A673 (cell line): ENCODE measurements at regions not wholly inside any gene's neighbourhood (a gene's known extent, or its start where the extent isn't known, plus 50 kb on each side); places are given as distances from the start of the nearest gene placed in this dataset.

Experiments used
- BruUV-seq: library from RNA; stranded (reverse); fragments of 400-500 nt; replicated peaks from 2 replicates; lab custom pipeline; 2021; lab: Mats Ljungman, UMichigan
- CTCF ChIA-PET: fragments of 300-600 bp; sonication (Branson Sonifier 250); formaldehyde crosslinking; loops from one replicate; lab custom pipeline; 2022; ENCODE audit warnings: antibody characterized with exemption; lab: Charles Lee
- POLR2A ChIA-PET: fragments of 300-600 bp; sonication (Branson Sonifier 250); formaldehyde crosslinking; loops from one replicate; lab custom pipeline; 2022; ENCODE audit warnings: antibody characterized with exemption; ENCODE audit not compliant: low non-redundant PET; lab: Charles Lee
- DNase-seq: peaks from one replicate; pipeline ENCODE4 v3.0.0-alpha.2; 2015; ENCODE audit warnings: low spot score
- H3K27ac ChIP-seq: fragments of 200-600 bp; sonication (generic); 2 replicates; pipeline ENCODE4 v1.5.1; 2016; ENCODE audit warnings: mixed run types, low read depth, mild to moderate bottlenecking, mixed read lengths, antibody characterized with exemption, low read length; ENCODE audit not compliant: poor library complexity, severe bottlenecking
- H3K27me3 ChIP-seq: fragments of 200-600 bp; sonication (generic); replicated peaks from 2 replicates; pipeline ENCODE4 v1.6.1; 2017; ENCODE audit warnings: mixed run types, low read depth, mild to moderate bottlenecking, mixed read lengths, antibody characterized with exemption, low read length; ENCODE audit not compliant: insufficient read depth, poor library complexity
- H3K36me3 ChIP-seq: fragments of 200-600 bp; sonication (generic); 2 replicates; pipeline ENCODE4 v1.6.1; 2016; ENCODE audit warnings: mixed run types, mild to moderate bottlenecking, mixed read lengths, antibody characterized with exemption, low read length; ENCODE audit not compliant: insufficient read depth, poor library complexity, severe bottlenecking
- H3K4me1 ChIP-seq: fragments of 200-600 bp; sonication (generic); 2 replicates; pipeline ENCODE4 v1.6.1; 2017; ENCODE audit warnings: mixed run types, mild to moderate bottlenecking, mixed read lengths, antibody characterized with exemption, low read length; ENCODE audit not compliant: insufficient read depth, poor library complexity, severe bottlenecking
- H3K4me3 ChIP-seq: fragments of 200-600 bp; sonication (generic); 2 replicates; pipeline ENCODE4 v1.5.1; 2016; ENCODE audit warnings: low read depth, mixed run types, mild to moderate bottlenecking, mixed read lengths, low read length; ENCODE audit not compliant: poor library complexity, severe bottlenecking
- H3K9me3 ChIP-seq: fragments of 200-600 bp; sonication (generic); 2 replicates; pipeline ENCODE4 v1.6.1; 2016; ENCODE audit warnings: mixed run types, low read depth, mild to moderate bottlenecking, mixed read lengths, antibody characterized with exemption, low read length; ENCODE audit not compliant: poor library complexity, severe bottlenecking
- CTCF ChIP-seq: fragments of 300-800, 200-600 bp; sonication (generic); conservative IDR thresholded peaks from 2 replicates; pipeline ENCODE4 v1.5.1; 2017; ENCODE audit warnings: low read depth, mild to moderate bottlenecking, antibody characterized with exemption, low read length, moderate library complexity, mixed read lengths
- EZH2 ChIP-seq: fragments of 200-600 bp; sonication (generic); IDR thresholded peaks from 2 replicates; pipeline ENCODE4 v1.6.1; 2017; ENCODE audit warnings: borderline replicate concordance, low read depth, mild to moderate bottlenecking, mixed read lengths, antibody characterized with exemption, low read length; ENCODE audit not compliant: poor library complexity, severe bottlenecking
- intact Hi-C: fragments of 100-400 bp; cut with micrococcal nuclease; formaldehyde crosslinking; loops from one replicate; pipeline ENCODE4 v1.10.0; 2022; ENCODE audit not compliant: unreplicated experiment

- Histone ChIP-seq H3K4me1 (no peaks in the 10 kb centered on the region), H3K27me3 (peaks cover 25% of the 10 kb centered on the region), H3K4me3 (no peak overlapping the region), H3K9me3 (no peaks in the 10 kb centered on the region), H3K36me3 (no peaks in the 10 kb centered on the region), H3K27ac (no peak overlapping the region)
- ChIA-PET CTCF (no interaction called here), POLR2A (no interaction called here)
- no TSS peak for BruUV-seq
- intact Hi-C loops = no loop called here
- no peak for DNase-seq
- TF ChIP-seq CTCF (no peak), EZH2 (no peak)
Measured at GRCh38 chr10:124308056-124308645, 110.6 kb downstream of the OAT start.

GRCh38 chr10:124307591-124307990 is 111.1 kb downstream of the OAT start:
- Histone ChIP-seq H3K27me3 (peaks cover 25% of the 10 kb centered on the region), H3K9me3 (no peaks in the 10 kb centered on the region), H3K27ac (no peak overlapping the region), H3K36me3 (no peaks in the 10 kb centered on the region), H3K4me1 (no peaks in the 10 kb centered on the region), H3K4me3 (no peak overlapping the region)
- ChIA-PET CTCF (no interaction called here), POLR2A (no interaction called here)
- no peak for TF ChIP-seq EZH2
- no TSS peak for BruUV-seq
- intact Hi-C loops = no loop called here
- no peak for DNase-seq

- no TSS peak for BruUV-seq
- ChIA-PET CTCF (no interaction called here), POLR2A (no interaction called here)
- Histone ChIP-seq H3K27me3 (peaks cover 25% of the 10 kb centered on the region), H3K4me1 (no peaks in the 10 kb centered on the region), H3K9me3 (no peaks in the 10 kb centered on the region), H3K36me3 (no peaks in the 10 kb centered on the region), H3K4me3 (no peak overlapping the region), H3K27ac (no peak overlapping the region)
- DNase-seq = no peak
- intact Hi-C loops = no loop called here
- TF ChIP-seq EZH2 (no peak), CTCF (no peak)
Measured at GRCh38 chr10:124306922-124307371, 111.8 kb downstream of the OAT start.

- ChIA-PET CTCF (no interaction called here), POLR2A (no interaction called here)
- no peak for DNase-seq
- Histone ChIP-seq H3K27me3 (peaks cover 25% of the 10 kb centered on the region), H3K4me1 (no peaks in the 10 kb centered on the region), H3K36me3 (no peaks in the 10 kb centered on the region), H3K27ac (no peak overlapping the region), H3K4me3 (no peak overlapping the region), H3K9me3 (no peaks in the 10 kb centered on the region)
- TF ChIP-seq CTCF (no peak), EZH2 (no peak)
- no TSS peak for BruUV-seq
- intact Hi-C loops = no loop called here
Measured at GRCh38 chr10:124306520-124306919, 112.2 kb downstream of the OAT start.
